ENCODE measurements at regions not wholly inside any gene's neighbourhood (a gene's known extent, or its start where the extent isn't known, plus 50 kb on each side); places are given as distances from the start of the nearest gene placed in this dataset.

DNA sequence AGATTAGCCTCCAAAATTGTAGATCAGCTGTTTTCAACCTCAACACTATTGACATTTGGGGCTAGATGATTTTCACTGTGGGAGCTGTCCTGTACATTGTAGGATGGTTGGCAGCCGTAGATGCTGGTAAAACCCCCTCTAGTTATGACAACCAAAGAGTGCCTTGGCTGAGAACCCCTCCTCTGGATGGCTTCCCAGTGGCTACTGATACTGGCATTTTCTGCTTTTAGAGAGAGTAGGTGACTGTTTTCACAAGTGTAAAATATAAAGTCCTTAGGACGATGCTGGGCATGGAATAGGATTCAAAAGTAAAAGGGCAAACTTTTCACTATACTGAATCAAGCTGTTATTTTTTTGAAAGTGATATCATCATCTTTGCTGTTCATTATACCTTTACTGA lies 1048.8 kb upstream of the EEF2KMT start:
- TF ChIP-seq, protein P1, sequence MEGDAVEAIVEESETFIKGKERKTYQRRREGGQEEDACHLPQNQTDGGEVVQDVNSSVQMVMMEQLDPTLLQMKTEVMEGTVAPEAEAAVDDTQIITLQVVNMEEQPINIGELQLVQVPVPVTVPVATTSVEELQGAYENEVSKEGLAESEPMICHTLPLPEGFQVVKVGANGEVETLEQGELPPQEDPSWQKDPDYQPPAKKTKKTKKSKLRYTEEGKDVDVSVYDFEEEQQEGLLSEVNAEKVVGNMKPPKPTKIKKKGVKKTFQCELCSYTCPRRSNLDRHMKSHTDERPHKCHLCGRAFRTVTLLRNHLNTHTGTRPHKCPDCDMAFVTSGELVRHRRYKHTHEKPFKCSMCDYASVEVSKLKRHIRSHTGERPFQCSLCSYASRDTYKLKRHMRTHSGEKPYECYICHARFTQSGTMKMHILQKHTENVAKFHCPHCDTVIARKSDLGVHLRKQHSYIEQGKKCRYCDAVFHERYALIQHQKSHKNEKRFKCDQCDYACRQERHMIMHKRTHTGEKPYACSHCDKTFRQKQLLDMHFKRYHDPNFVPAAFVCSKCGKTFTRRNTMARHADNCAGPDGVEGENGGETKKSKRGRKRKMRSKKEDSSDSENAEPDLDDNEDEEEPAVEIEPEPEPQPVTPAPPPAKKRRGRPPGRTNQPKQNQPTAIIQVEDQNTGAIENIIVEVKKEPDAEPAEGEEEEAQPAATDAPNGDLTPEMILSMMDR (IDR thresholded peaks at IDR 0.05; ENCODE audit: insufficient read depth, low read length, poor library complexity, severe bottlenecking): no peak
- no peak for TF ChIP-seq EZH2phosphoT487 (conservative IDR thresholded peaks at IDR 0.05; ENCODE audit: low read length)

Measured in SU-DHL-6 (cell line).